H9 (cell line): ENCODE measurements at regions not wholly inside any gene's neighbourhood (a gene's known extent, or its start where the extent isn't known, plus 50 kb on each side); places are given as distances from the start of the nearest gene placed in this dataset.

Experiments used
- DNase-seq: peaks from one replicate; pipeline ENCODE4 v3.0.0-alpha.2; 2017
- H2AFZ ChIP-seq: one replicate; pipeline ENCODE4 v1.6.1; 2013; ENCODE audit warnings: mild to moderate bottlenecking, low read length, control low read depth, moderate library complexity
- H2AK5ac ChIP-seq: 2 replicates; pipeline ENCODE4 v1.6.1; 2013; ENCODE audit warnings: low read length, control low read depth, mixed read lengths; ENCODE audit not compliant: insufficient read length
- H2BK120ac ChIP-seq: one replicate; pipeline ENCODE4 v1.6.1; 2013; ENCODE audit warnings: low read depth, mild to moderate bottlenecking, low read length, control low read depth, inconsistent platforms; ENCODE audit not compliant: poor library complexity, severe bottlenecking
- H2BK12ac ChIP-seq: 2 replicates; pipeline ENCODE4 v1.6.1; 2013; ENCODE audit warnings: low read length, control low read depth, mixed read lengths, low read depth; ENCODE audit not compliant: insufficient read length
- H2BK15ac ChIP-seq: 2 replicates; pipeline ENCODE4 v1.6.1; 2013; ENCODE audit warnings: low read depth, low read length, control low read depth
- H2BK20ac ChIP-seq: one replicate; pipeline ENCODE4 v1.6.1; 2013; ENCODE audit warnings: low read depth, mild to moderate bottlenecking, low read length, control low read depth, inconsistent platforms; ENCODE audit not compliant: poor library complexity, severe bottlenecking
- H2BK5ac ChIP-seq: 2 replicates; pipeline ENCODE4 v1.6.1; 2013; ENCODE audit warnings: low read length, control low read depth, mixed read lengths; ENCODE audit not compliant: insufficient read length
- H3K14ac ChIP-seq: 2 replicates; pipeline ENCODE4 v1.6.1; 2013; ENCODE audit warnings: low read length, control low read depth; ENCODE audit not compliant: insufficient read depth
- H3K18ac ChIP-seq: 2 replicates; pipeline ENCODE4 v1.6.1; 2013; ENCODE audit warnings: low read depth, mild to moderate bottlenecking, mixed read lengths, low read length, control low read depth; ENCODE audit not compliant: insufficient read length
- H3K23ac ChIP-seq: 2 replicates; pipeline ENCODE4 v1.6.1; 2013; ENCODE audit warnings: low read length, control low read depth, mixed read lengths, low read depth; ENCODE audit not compliant: insufficient read length
- H3K23me2 ChIP-seq: 2 replicates; pipeline ENCODE4 v1.6.1; 2013; ENCODE audit warnings: low read depth, mild to moderate bottlenecking, mixed read lengths, low read length, control low read depth; ENCODE audit not compliant: insufficient read length, poor library complexity, severe bottlenecking
- H3K27ac ChIP-seq: 2 replicates; pipeline ENCODE4 v1.5.1; 2013; ENCODE audit warnings: low read length, control low read depth, mixed read lengths, low read depth; ENCODE audit not compliant: insufficient read length
- H3K27me3 ChIP-seq: 2 replicates; pipeline ENCODE4 v1.6.1; 2013; ENCODE audit warnings: low read length, control low read depth, inconsistent platforms; ENCODE audit not compliant: insufficient read depth
- H3K4ac ChIP-seq: 2 replicates; pipeline ENCODE4 v1.6.1; 2013; ENCODE audit warnings: low read depth, mild to moderate bottlenecking, control low read depth, inconsistent platforms, low read length, moderate library complexity
- H3K4me1 ChIP-seq: 2 replicates; pipeline ENCODE4 v1.6.1; 2013; ENCODE audit warnings: low read length, control low read depth, inconsistent platforms; ENCODE audit not compliant: insufficient read depth
- H3K4me2 ChIP-seq: 2 replicates; pipeline ENCODE4 v1.6.1; 2013; ENCODE audit warnings: low read length, control low read depth, mixed read lengths; ENCODE audit not compliant: insufficient read length, insufficient read depth
- H3K56ac ChIP-seq: 2 replicates; pipeline ENCODE4 v1.6.1; 2013; ENCODE audit warnings: low read depth, mild to moderate bottlenecking, mixed read lengths, low read length, control low read depth; ENCODE audit not compliant: insufficient read length
- H3K79me1 ChIP-seq: 2 replicates; pipeline ENCODE4 v1.6.1; 2013; ENCODE audit warnings: low read depth, mild to moderate bottlenecking, moderate library complexity, low read length, control low read depth, inconsistent platforms; ENCODE audit not compliant: insufficient read depth, poor library complexity, severe bottlenecking
- H3K79me2 ChIP-seq: 2 replicates; pipeline ENCODE4 v1.6.1; 2013; ENCODE audit warnings: low read length, control low read depth, inconsistent platforms; ENCODE audit not compliant: insufficient read depth
- H3K9ac ChIP-seq: 2 replicates; pipeline ENCODE4 v1.6.1; 2013; ENCODE audit warnings: low read length, control low read depth, mixed read lengths; ENCODE audit not compliant: insufficient read length; ENCODE audit errors: extremely low read depth
- H3K9me3 ChIP-seq: one replicate; pipeline ENCODE4 v1.6.1; 2013; ENCODE audit warnings: low read depth, low read length, inconsistent platforms; ENCODE audit not compliant: control insufficient read depth
- H3T11ph ChIP-seq: one replicate; pipeline ENCODE4 v1.6.1; 2013; ENCODE audit warnings: mild to moderate bottlenecking, low read length, control low read depth, inconsistent platforms
- H4K20me1 ChIP-seq: one replicate; pipeline ENCODE4 v1.6.1; 2013; ENCODE audit not compliant: control insufficient read depth, insufficient read length, insufficient read depth
- H4K5ac ChIP-seq: 2 replicates; pipeline ENCODE4 v1.6.1; 2013; ENCODE audit warnings: low read depth, mild to moderate bottlenecking, mixed read lengths, low read length, control low read depth; ENCODE audit not compliant: insufficient read length
- H4K8ac ChIP-seq: replicated peaks from 2 replicates; pipeline ENCODE4 v1.6.1; 2013; ENCODE audit warnings: low read length, control low read depth, mixed read lengths, low read depth; ENCODE audit not compliant: insufficient read length
- H4K91ac ChIP-seq: 2 replicates; pipeline ENCODE4 v1.6.1; 2013; ENCODE audit warnings: low read depth, mild to moderate bottlenecking, moderate library complexity, mixed read lengths, low read length, control low read depth; ENCODE audit not compliant: insufficient read length
- H3K27ac Mint-ChIP-seq, 3 experiments: 2 replicates in 2 of 3; 3 replicates in 1 of 3; pipeline ENCODE4 v1.8.0; 2020 to 2021; ENCODE audit warnings: mixed read lengths in 3 of 3, mild to moderate bottlenecking in 1 of 3, moderate library complexity in 1 of 3
- H3K27me3 Mint-ChIP-seq: 2 replicates; pipeline ENCODE4 v1.8.0; 2021; ENCODE audit warnings: low read depth, mild to moderate bottlenecking, moderate library complexity, mixed read lengths
- H3K36me3 Mint-ChIP-seq, 3 experiments: 2 replicates in 2 of 3; 3 replicates in 1 of 3; pipeline ENCODE4 v1.8.0; 2020 to 2021; ENCODE audit warnings: low read depth in 3 of 3, mixed read lengths in 3 of 3; ENCODE audit not compliant: insufficient read depth in 1 of 3
- H3K4me1 Mint-ChIP-seq, 2 experiments: 2 replicates each; pipeline ENCODE4 v1.8.0; 2020; ENCODE audit warnings: mixed read lengths in 2 of 2
- H3K4me3 Mint-ChIP-seq, 2 experiments: 2 replicates in 1 of 2; 3 replicates in 1 of 2; pipeline ENCODE4 v1.8.0; 2020 to 2021; ENCODE audit warnings: mild to moderate bottlenecking in 2 of 2, mixed read lengths in 2 of 2, moderate library complexity in 1 of 2
- H3K9me3 Mint-ChIP-seq, 2 experiments: 2 replicates in 1 of 2; 3 replicates in 1 of 2; pipeline ENCODE4 v1.8.0; 2020; ENCODE audit warnings: mild to moderate bottlenecking in 2 of 2, mixed read lengths in 2 of 2, moderate library complexity in 1 of 2
- CTCF ChIP-seq: fragments of 200-600 bp; sonication (generic); conservative IDR thresholded peaks from 3 replicates; pipeline ENCODE4 v1.8.0; 2021; ENCODE audit warnings: antibody characterized with exemption, mild to moderate bottlenecking
- WGBS: extraction: QIAGEN DNeasy Blood & Tissue Kit; methylation state at CpG from one replicate; pipeline ENCODE4 v1.1.7; 2013; ENCODE audit warnings: missing lambda C conversion rate, low lambda C conversion rate, mixed read lengths; ENCODE audit not compliant: insufficient read length; ENCODE audit errors: extremely low coverage; 5-methylcytosine and 5-hydroxymethylcytosine counted together

- Histone ChIP-seq H3K9me3 (no peaks in the 10 kb centered on the region), H4K20me1 (no peaks in the 10 kb centered on the region), H3K23me2 (no peaks in the 10 kb centered on the region), H2BK15ac (no peak overlapping the region), H3K14ac (no peak overlapping the region), H2BK12ac (no peak overlapping the region), H4K8ac (no peak overlapping the region), H3K18ac (no peak overlapping the region), H2AFZ (no peak overlapping the region), H3K4ac (no peak overlapping the region), H3K27me3 (no peaks in the 10 kb centered on the region), H3K79me2 (no peaks in the 10 kb centered on the region; the same call in 1 of the 2 replicates), H3K4me1 (no peaks in the 10 kb centered on the region), H2BK5ac (no peak overlapping the region), H3K4me2 (no peak overlapping the region), H4K5ac (no peak overlapping the region), H3T11ph (no peak overlapping the region), H3K56ac (no peak overlapping the region), H3K79me1 (no peaks in the 10 kb centered on the region), H3K23ac (no peak overlapping the region), H2BK120ac (no peak overlapping the region), H2AK5ac (no peak overlapping the region), H4K91ac (no peak overlapping the region), H3K9ac (no peak overlapping the region), H3K27ac (no peak overlapping the region), H2BK20ac (no peak overlapping the region)
- no peaks in the 10 kb centered on the region for H3K27me3 Mint-ChIP-seq
- TF ChIP-seq CTCF = no peak
- H3K27ac Mint-ChIP-seq = peak overlapping the region in 1 of 3 experiments; percentile 23; a peak in 1 of 7 replicates
- DNase-seq = no peak
- WGBS = no CpG with 5 or more reads among the region's 6 CpGs
- H3K4me3 Mint-ChIP-seq = no peak overlapping the region
- peaks cover 0 to 2% (median 0%) of the 10 kb centered on the region in 3 experiments; a peak in 2 of 7 replicates for H3K36me3 Mint-ChIP-seq
- peaks cover 7 to 10% of the 10 kb centered on the region in 2 experiments for H3K4me1 Mint-ChIP-seq
- H3K9me3 Mint-ChIP-seq = no peaks in the 10 kb centered on the region
These were observed 193.5 kb upstream of the NEBL start for GRCh38 chr10:21090609-21091082.
